PC-3 (cell line): ENCODE measurements at regions not wholly inside any gene's neighbourhood (a gene's known extent, or its start where the extent isn't known, plus 50 kb on each side); places are given as distances from the start of the nearest gene placed in this dataset.

Experiments used
- ATAC-seq: fragments of 200-7000 bp; cut with Tn5 transposase; 2 replicates; pipeline ENCODE4 v1.9.1; 2020; ENCODE audit warnings: mild to moderate bottlenecking, moderate library complexity
- BruUV-seq: library from RNA; stranded (reverse); fragments of 400-500 nt; replicated peaks from 2 replicates; lab custom pipeline; 2021; lab: Mats Ljungman, UMichigan
- CTCF ChIA-PET: fragments of 300-600 bp; sonication (Branson Sonifier 250); formaldehyde crosslinking; loops from one replicate; lab custom pipeline; 2022; ENCODE audit warnings: antibody characterized with exemption; lab: Charles Lee
- POLR2A ChIA-PET: fragments of 300-600 bp; sonication (Branson Sonifier 250); formaldehyde crosslinking; loops from one replicate; lab custom pipeline; 2022; ENCODE audit warnings: antibody characterized with exemption; ENCODE audit not compliant: unreplicated experiment; lab: Charles Lee
- DNase-seq: peaks from one replicate; pipeline ENCODE4 v3.0.0-alpha.2; 2015
- H2AFZ ChIP-seq: fragments of 300-600 bp; sonication (generic); 2 replicates; pipeline ENCODE4 v1.6.0; 2016; ENCODE audit warnings: antibody characterized with exemption, low read length
- H3F3A ChIP-seq: fragments of 300-600 bp; sonication (generic); one replicate; pipeline ENCODE4 v1.6.0; 2017; ENCODE audit warnings: antibody characterized with exemption, low read length, control low read depth, mild to moderate bottlenecking; ENCODE audit not compliant: unreplicated experiment
- H3K27ac ChIP-seq: fragments of 300-600 bp; sonication (generic); 2 replicates; pipeline ENCODE4 v1.5.1; 2016; ENCODE audit warnings: mild to moderate bottlenecking, low read length
- H3K27me3 ChIP-seq: fragments of 300-600 bp; sonication (generic); 2 replicates; pipeline ENCODE4 v1.6.1; 2016; ENCODE audit warnings: low read length, mixed read lengths
- H3K36me3 ChIP-seq: fragments of 300-600 bp; sonication (generic); 2 replicates; pipeline ENCODE4 v1.6.1; 2016; ENCODE audit warnings: low read depth, mixed run types, low read length, mixed read lengths
- H3K4me1 ChIP-seq: fragments of 300-600 bp; sonication (generic); 2 replicates; pipeline ENCODE4 v1.5.1; 2016; ENCODE audit warnings: low read length; ENCODE audit not compliant: insufficient read depth
- H3K4me2 ChIP-seq: fragments of 300-600 bp; sonication (generic); 2 replicates; pipeline ENCODE4 v1.6.0; 2016; ENCODE audit warnings: low read length
- H3K4me3 ChIP-seq: fragments of 300-600 bp; sonication (generic); 2 replicates; pipeline ENCODE4 v1.5.1; 2016; ENCODE audit warnings: mild to moderate bottlenecking, low read length, mixed read lengths
- H3K79me2 ChIP-seq: fragments of 300-600 bp; sonication (generic); 2 replicates; pipeline ENCODE4 v1.6.1; 2017; ENCODE audit warnings: low read length, mixed read lengths
- H3K9ac ChIP-seq: fragments of 300-600 bp; sonication (generic); 2 replicates; pipeline ENCODE4 v1.6.0; 2016; ENCODE audit warnings: mild to moderate bottlenecking, low read length
- H3K9me2 ChIP-seq: fragments of 300-600 bp; sonication (generic); replicated peaks from 2 replicates; pipeline ENCODE4 v1.6.1; 2016; ENCODE audit warnings: mixed run types, low read length, mixed read lengths
- H3K9me3 ChIP-seq: fragments of 300-600 bp; sonication (generic); 2 replicates; pipeline ENCODE4 v1.6.1; 2016; ENCODE audit warnings: low read length, mixed read lengths
- H4K20me1 ChIP-seq: fragments of 300-600 bp; sonication (generic); 2 replicates; pipeline ENCODE4 v1.6.1; 2016; ENCODE audit warnings: low read length, mixed read lengths
- CTCF ChIP-seq: fragments of 300-600 bp; sonication (generic); conservative IDR thresholded peaks from 2 replicates; pipeline ENCODE4 v1.5.1; 2017; ENCODE audit warnings: antibody characterized with exemption, low read depth, mild to moderate bottlenecking, low read length
- EZH2 ChIP-seq: fragments of 300-600 bp; sonication (generic); IDR thresholded peaks from one replicate; pipeline ENCODE4 v1.6.1; 2017; ENCODE audit warnings: antibody characterized with exemption, mild to moderate bottlenecking, low read length; ENCODE audit not compliant: unreplicated experiment
- EZH2phosphoT487 ChIP-seq: fragments of 300-600 bp; sonication (generic); IDR thresholded peaks from 2 replicates; pipeline ENCODE4 v1.6.1; 2018; ENCODE audit warnings: mild to moderate bottlenecking, antibody characterized with exemption, low read length, borderline replicate concordance
- intact Hi-C: fragments of 100-400 bp; cut with micrococcal nuclease; formaldehyde crosslinking; loops from 2 replicates; pipeline ENCODE4 v1.9.0; 2023

DNA sequence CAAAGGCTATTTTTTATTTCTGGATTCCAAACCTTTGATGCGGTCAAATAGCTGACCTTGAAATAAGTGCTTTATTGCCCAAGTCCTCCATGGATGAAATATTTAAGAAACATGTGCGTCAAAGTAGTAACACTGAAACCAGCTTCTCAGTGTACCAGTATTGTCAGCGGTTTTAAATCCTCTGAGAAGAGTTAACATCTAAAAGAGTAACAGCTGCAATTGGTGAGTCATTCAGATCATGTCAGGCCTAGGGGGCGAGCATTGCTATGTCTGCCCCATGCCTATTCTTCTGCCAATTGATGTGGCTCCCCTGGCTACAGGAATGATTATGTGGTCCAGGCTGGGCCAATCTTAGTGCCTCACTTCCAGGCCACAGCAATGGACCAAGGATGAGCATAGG lies 263.3 kb upstream of the SORL1-AS1 start:
- TF ChIP-seq CTCF, result no peak
- TF ChIP-seq EZH2, result no peak
- TF ChIP-seq EZH2phosphoT487, result no peak
- Histone ChIP-seq H3K9ac (no peak overlapping the region), H4K20me1 (no peaks in the 10 kb centered on the region), H3K4me1 (no peaks in the 10 kb centered on the region), H3K27me3 (no peaks in the 10 kb centered on the region), H3F3A (no peaks in the 10 kb centered on the region), H3K4me2 (no peak overlapping the region), H3K27ac (no peak overlapping the region), H3K9me2 (no peaks in the 10 kb centered on the region), H3K4me3 (no peak overlapping the region), H3K79me2 (no peaks in the 10 kb centered on the region), H3K36me3 (no peaks in the 10 kb centered on the region), H3K9me3 (no peaks in the 10 kb centered on the region), H2AFZ (no peak overlapping the region)
- DNase-seq, result no peak
- CTCF ChIA-PET, result no interaction called here
- intact Hi-C loops, result loop anchor here (5.0 kb wide), 1 partner anchor 34 kb away; no protein-coding TSS in a partner anchor
- no TSS peak for BruUV-seq
- POLR2A ChIA-PET, result no interaction called here
- no peak for ATAC-seq

DNA sequence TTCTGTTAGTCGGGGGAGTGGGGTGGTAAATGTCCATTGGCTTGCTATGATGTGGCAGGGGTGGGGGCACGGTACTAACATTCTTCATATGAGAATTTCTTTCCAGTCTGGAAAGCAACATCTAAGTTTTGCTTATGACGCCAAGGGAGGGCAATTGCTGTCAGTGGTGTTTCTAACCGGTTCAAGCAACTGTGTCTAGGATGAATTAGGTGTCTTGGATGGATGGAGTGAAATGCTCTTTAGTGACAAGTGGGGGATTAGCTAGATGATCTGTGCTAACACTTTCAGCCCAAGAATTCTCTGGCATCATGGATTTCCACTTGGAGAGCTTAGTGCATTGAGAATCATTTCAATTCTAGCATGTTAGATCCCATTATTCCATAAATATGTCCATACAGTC lies 262.6 kb upstream of the SORL1-AS1 start:
- intact Hi-C loops, result loop anchor here (5.0 kb wide), 1 partner anchor 33 kb away; no protein-coding TSS in a partner anchor
- Histone ChIP-seq H3K27me3 (no peaks in the 10 kb centered on the region), H2AFZ (no peak overlapping the region), H3K9ac (no peak overlapping the region), H3K27ac (no peak overlapping the region), H3K4me2 (no peak overlapping the region), H3K79me2 (no peaks in the 10 kb centered on the region), H3F3A (no peaks in the 10 kb centered on the region), H3K4me3 (no peak overlapping the region), H3K36me3 (no peaks in the 10 kb centered on the region), H3K4me1 (no peaks in the 10 kb centered on the region), H4K20me1 (no peaks in the 10 kb centered on the region), H3K9me3 (no peaks in the 10 kb centered on the region), H3K9me2 (no peaks in the 10 kb centered on the region)
- TF ChIP-seq CTCF (no peak), EZH2phosphoT487 (no peak)
- CTCF ChIA-PET, result no interaction called here
- POLR2A ChIA-PET, result no interaction called here
- ATAC-seq, result no peak
- BruUV-seq, result no TSS peak
- DNase-seq, result no peak

GRCh38 chr11:121714351-121714750 lies 261.6 kb upstream of the SORL1-AS1 start:
- no peak for ATAC-seq

More at GRCh38 chr11:121714351-121714750, 261.6 kb upstream of the SORL1-AS1 start:
- Histone ChIP-seq H3K9me2 (no peaks in the 10 kb centered on the region), H3K4me2 (no peak overlapping the region), H3K4me1 (no peaks in the 10 kb centered on the region), H3K27ac (no peak overlapping the region), H3K4me3 (no peak overlapping the region), H3F3A (no peaks in the 10 kb centered on the region), H3K79me2 (no peaks in the 10 kb centered on the region), H3K9ac (no peak overlapping the region), H3K27me3 (no peaks in the 10 kb centered on the region), H4K20me1 (no peaks in the 10 kb centered on the region), H3K9me3 (no peaks in the 10 kb centered on the region), H2AFZ (no peak overlapping the region), H3K36me3 (no peaks in the 10 kb centered on the region)
- no TSS peak for BruUV-seq
- no peak for TF ChIP-seq EZH2
- no peak for TF ChIP-seq EZH2phosphoT487
- TF ChIP-seq CTCF, result no peak
- intact Hi-C loops, result no loop called here
- ChIA-PET POLR2A (no interaction called here), CTCF (no interaction called here)
- no peak for DNase-seq
